ENCODE measurements at regions not wholly inside any gene's neighbourhood (a gene's known extent, or its start where the extent isn't known, plus 50 kb on each side); places are given as distances from the start of the nearest gene placed in this dataset.

- H3K4me2 ChIP-seq (ENCODE audit: insufficient read depth, low read length): no peak overlapping the region
These were observed 1644.0 kb downstream of the MAT2B start for GRCh38 chr5:165149431-165149830.

DNA sequence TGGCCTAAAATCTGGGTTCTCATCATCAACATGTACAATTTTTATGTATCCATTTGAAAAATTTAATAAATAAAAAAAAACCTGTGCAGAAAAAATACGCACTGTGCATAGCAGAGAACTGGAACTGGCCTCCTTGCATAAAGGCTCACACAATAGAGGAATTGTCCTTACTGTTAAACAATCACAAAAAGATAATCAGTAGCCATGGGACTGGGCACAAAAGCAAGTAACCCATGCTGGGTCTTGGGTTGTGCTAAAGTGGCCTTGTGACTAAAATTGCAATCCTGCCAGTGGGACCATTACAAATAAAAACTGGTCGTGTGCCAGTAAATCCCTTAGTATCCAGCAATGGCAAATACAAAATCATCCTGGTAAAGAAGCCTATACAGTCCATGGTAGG lies 1646.6 kb downstream of the MAT2B start:
- no peaks in the 10 kb centered on the region for H3K4me1 ChIP-seq (ENCODE audit: control insufficient read depth, extremely low read depth, insufficient read depth, low read length)
- TF ChIP-seq POLR2A (IDR thresholded peaks at IDR 0.05; ENCODE audit: low read depth, low read length) (no peak), FOS (IDR thresholded peaks at IDR 0.05; ENCODE audit: borderline replicate concordance, insufficient read depth, low read length) (no peak), EZH2 (IDR thresholded peaks at IDR 0.05; ENCODE audit: borderline replicate concordance, low read depth, low read length, severe bottlenecking) (no peak), GATA2 (IDR thresholded peaks at IDR 0.05; ENCODE audit: insufficient read depth, insufficient read length, low read depth, low read length) (no peak), JUN (IDR thresholded peaks at IDR 0.05; ENCODE audit: borderline replicate concordance, insufficient read depth, insufficient read length, low read depth) (no peak), MAX (IDR thresholded peaks at IDR 0.05; ENCODE audit: insufficient read depth, insufficient read length) (no peak), MYC (IDR thresholded peaks at IDR 0.05; ENCODE audit: low read depth, low read length) (no peak), POLR2AphosphoS5 (IDR thresholded peaks at IDR 0.05; ENCODE audit: insufficient read depth, low read depth, low read length) (no peak)
- TF ChIP-seq, protein P1, sequence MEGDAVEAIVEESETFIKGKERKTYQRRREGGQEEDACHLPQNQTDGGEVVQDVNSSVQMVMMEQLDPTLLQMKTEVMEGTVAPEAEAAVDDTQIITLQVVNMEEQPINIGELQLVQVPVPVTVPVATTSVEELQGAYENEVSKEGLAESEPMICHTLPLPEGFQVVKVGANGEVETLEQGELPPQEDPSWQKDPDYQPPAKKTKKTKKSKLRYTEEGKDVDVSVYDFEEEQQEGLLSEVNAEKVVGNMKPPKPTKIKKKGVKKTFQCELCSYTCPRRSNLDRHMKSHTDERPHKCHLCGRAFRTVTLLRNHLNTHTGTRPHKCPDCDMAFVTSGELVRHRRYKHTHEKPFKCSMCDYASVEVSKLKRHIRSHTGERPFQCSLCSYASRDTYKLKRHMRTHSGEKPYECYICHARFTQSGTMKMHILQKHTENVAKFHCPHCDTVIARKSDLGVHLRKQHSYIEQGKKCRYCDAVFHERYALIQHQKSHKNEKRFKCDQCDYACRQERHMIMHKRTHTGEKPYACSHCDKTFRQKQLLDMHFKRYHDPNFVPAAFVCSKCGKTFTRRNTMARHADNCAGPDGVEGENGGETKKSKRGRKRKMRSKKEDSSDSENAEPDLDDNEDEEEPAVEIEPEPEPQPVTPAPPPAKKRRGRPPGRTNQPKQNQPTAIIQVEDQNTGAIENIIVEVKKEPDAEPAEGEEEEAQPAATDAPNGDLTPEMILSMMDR (IDR thresholded peaks at IDR 0.05; ENCODE audit: extremely low read depth in 1 of 2, insufficient read depth in 1 of 2, low read depth in 1 of 2, low read length in 2 of 2): no peak
- H3K4me3 ChIP-seq (replicated peaks in 1 of 3; ENCODE audit: insufficient read depth in 1 of 3, low read depth in 1 of 3, low read length in 3 of 3): no peak overlapping the region
- DNase-seq (ENCODE audit: low read depth, low spot score) (no peak), FAIRE-seq (no peak)
- ChIA-PET POLR2A (no interaction called here), CTCF (no interaction called here)
- dilution Hi-C loops (cut with MboI; ENCODE audit: extremely low pct_ligation_motif_present, low sequenced_read_pairs): no loop called here
- H3K4me2 ChIP-seq (ENCODE audit: insufficient read depth, low read length): no peak overlapping the region
- intact Hi-C loops (cut with micrococcal nuclease): no loop called here
- H3K36me3 ChIP-seq (ENCODE audit: control insufficient read depth in 2 of 2, extremely low read depth in 1 of 2, insufficient read depth in 2 of 2, low read length in 2 of 2): no peaks in the 10 kb centered on the region
- no peaks in the 10 kb centered on the region for H4K20me1 ChIP-seq (replicated peaks; ENCODE audit: control insufficient read depth, extremely low read depth, insufficient read depth, low read length)
- H2AFZ ChIP-seq (ENCODE audit: low read depth, low read length): no peak overlapping the region
- no peaks in the 10 kb centered on the region for H3K9me1 ChIP-seq (replicated peaks; ENCODE audit: control insufficient read depth, extremely low read depth, insufficient read depth, low read length)
- peaks cover 3% of the 10 kb centered on the region for H3K9me3 ChIP-seq (replicated peaks; ENCODE audit: control insufficient read depth, insufficient read depth, low read length)
- H3K9ac ChIP-seq (replicated peaks; ENCODE audit: extremely low read depth, insufficient read depth, low read length): no peak overlapping the region
- BruUV-seq (replicated peaks): no TSS peak
- H3K27me3 ChIP-seq (ENCODE audit: control insufficient read depth in 2 of 2, insufficient read depth in 2 of 2, low read length in 2 of 2): no peaks in the 10 kb centered on the region
- no peak overlapping the region for H3K27ac ChIP-seq (ENCODE audit: insufficient read depth, low read depth, low read length)
- no peaks in the 10 kb centered on the region for H3K79me2 ChIP-seq (ENCODE audit: control insufficient read depth, insufficient read depth, low read length)

More at GRCh38 chr5:165149431-165149830, 1644.0 kb downstream of the MAT2B start:
- dilution Hi-C loops (cut with MboI; ENCODE audit: extremely low pct_ligation_motif_present, low sequenced_read_pairs): no loop called here
- Histone ChIP-seq H3K9me3 (replicated peaks; ENCODE audit: control insufficient read depth, insufficient read depth, low read length) (peaks cover 3% of the 10 kb centered on the region), H3K36me3 (ENCODE audit: control insufficient read depth in 2 of 2, extremely low read depth in 1 of 2, insufficient read depth in 2 of 2, low read length in 2 of 2) (no peaks in the 10 kb centered on the region), H4K20me1 (replicated peaks; ENCODE audit: control insufficient read depth, extremely low read depth, insufficient read depth, low read length) (no peaks in the 10 kb centered on the region), H3K79me2 (ENCODE audit: control insufficient read depth, insufficient read depth, low read length) (no peaks in the 10 kb centered on the region), H3K9me1 (replicated peaks; ENCODE audit: control insufficient read depth, extremely low read depth, insufficient read depth, low read length) (no peaks in the 10 kb centered on the region), H3K9ac (replicated peaks; ENCODE audit: extremely low read depth, insufficient read depth, low read length) (no peak overlapping the region), H3K4me3 (replicated peaks in 1 of 3; ENCODE audit: insufficient read depth in 1 of 3, low read depth in 1 of 3, low read length in 3 of 3) (no peak overlapping the region), H2AFZ (ENCODE audit: low read depth, low read length) (no peak overlapping the region), H3K27me3 (ENCODE audit: control insufficient read depth in 2 of 2, insufficient read depth in 2 of 2, low read length in 2 of 2) (no peaks in the 10 kb centered on the region), H3K27ac (ENCODE audit: insufficient read depth, low read depth, low read length) (no peak overlapping the region), H3K4me1 (ENCODE audit: control insufficient read depth, extremely low read depth, insufficient read depth, low read length) (no peaks in the 10 kb centered on the region)
- intact Hi-C loops (cut with micrococcal nuclease): no loop called here
- ChIA-PET CTCF (no interaction called here), POLR2A (no interaction called here)
- no peak for TF ChIP-seq POLR2A (IDR thresholded peaks at IDR 0.05; ENCODE audit: low read depth, low read length)
- no peak for TF ChIP-seq JUN (IDR thresholded peaks at IDR 0.05; ENCODE audit: borderline replicate concordance, insufficient read depth, insufficient read length, low read depth)
- TF ChIP-seq MYC (IDR thresholded peaks at IDR 0.05; ENCODE audit: low read depth, low read length): no peak
- no peak for TF ChIP-seq GATA2 (IDR thresholded peaks at IDR 0.05; ENCODE audit: insufficient read depth, insufficient read length, low read depth, low read length)
- no peak for DNase-seq (ENCODE audit: low read depth, low spot score)
- no TSS peak for BruUV-seq (replicated peaks)
- FAIRE-seq: no peak

Measured in endothelial cell of umbilical vein (primary cell).